ENCODE measurements at regions not wholly inside any gene's neighbourhood (a gene's known extent, or its start where the extent isn't known, plus 50 kb on each side); places are given as distances from the start of the nearest gene placed in this dataset.
"Not testable (repeated sequence)": the region's sequence is repeated elsewhere in the genome, so short reads cannot be mapped to it uniquely, and the experiment has no call there.

- DNase-seq, result no peak
Measured at GRCh38 chr1:115531631-115532264, 110.0 kb upstream of the VANGL1 start.

DNA sequence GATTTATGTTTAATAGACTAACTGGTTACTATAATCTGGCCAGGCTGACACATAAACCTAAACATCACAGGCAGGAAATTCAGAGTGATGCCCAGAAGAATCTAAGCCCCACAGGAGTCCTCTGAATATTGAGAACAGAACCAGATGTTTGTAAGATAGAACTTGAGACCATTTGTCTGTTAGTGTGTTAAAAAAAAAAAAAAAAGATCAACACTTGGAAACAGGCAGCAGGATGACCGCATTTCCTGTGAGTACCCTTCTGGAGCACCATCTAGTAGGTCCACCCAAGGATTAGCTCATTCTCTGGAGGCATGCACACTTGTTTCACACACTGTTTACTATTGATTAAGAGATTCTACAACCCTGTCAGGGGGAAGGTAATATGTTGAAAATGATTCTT lies 111.4 kb upstream of the VANGL1 start:
- DNase-seq, result no peak

GRCh38 chr1:115529216-115529897 lies 112.4 kb upstream of the VANGL1 start:
- no peak for DNase-seq

DNA sequence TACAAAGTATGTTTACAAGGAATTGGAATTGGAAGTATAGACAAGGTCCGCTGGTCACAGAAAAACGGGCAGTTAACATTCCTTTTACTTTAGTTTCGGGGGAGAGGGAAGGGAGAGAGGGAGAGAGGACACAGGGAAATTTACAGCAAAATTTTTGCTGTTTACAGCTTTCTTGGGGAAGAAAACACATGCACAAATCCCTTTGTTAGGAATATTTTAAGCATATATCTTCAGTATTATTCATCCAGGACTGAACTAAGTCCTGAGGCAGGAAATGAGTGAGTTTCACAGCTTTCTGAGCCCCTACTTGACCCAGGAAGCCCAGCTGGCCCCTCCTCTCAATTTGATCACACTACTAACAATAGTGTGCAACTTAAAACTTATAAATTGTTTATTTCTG lies 113.4 kb upstream of the VANGL1 start:
- DNase-seq, result not testable (repeated sequence)

GRCh38 chr1:115527746-115528145 lies 114.0 kb upstream of the VANGL1 start:
- DNase-seq, result no peak

DNA sequence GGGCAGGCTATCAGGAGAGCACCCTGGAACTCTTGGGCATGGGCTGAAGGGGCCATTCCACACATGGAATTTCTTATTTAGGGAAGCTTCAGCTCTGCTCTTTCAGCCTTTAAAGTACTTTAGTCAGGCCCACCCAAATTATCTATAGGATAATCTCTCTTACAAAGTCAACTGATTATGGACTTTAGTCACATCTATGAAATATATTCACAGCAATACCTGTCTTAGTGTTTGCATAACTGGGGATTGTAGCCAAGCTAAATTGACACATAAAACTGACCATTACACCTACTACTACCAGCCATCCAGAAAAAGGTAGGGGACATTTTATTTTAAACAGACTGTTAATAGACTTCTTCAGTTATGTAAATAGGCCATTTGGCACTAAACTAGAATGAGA lies 114.9 kb upstream of the VANGL1 start:
- DNase-seq, result no peak

GRCh38 chr1:115524236-115524635 lies 117.5 kb upstream of the VANGL1 start:
- no peak for DNase-seq

- DNase-seq, result no peak
Measured at GRCh38 chr1:115522386-115522785, 119.4 kb upstream of the VANGL1 start.

DNA sequence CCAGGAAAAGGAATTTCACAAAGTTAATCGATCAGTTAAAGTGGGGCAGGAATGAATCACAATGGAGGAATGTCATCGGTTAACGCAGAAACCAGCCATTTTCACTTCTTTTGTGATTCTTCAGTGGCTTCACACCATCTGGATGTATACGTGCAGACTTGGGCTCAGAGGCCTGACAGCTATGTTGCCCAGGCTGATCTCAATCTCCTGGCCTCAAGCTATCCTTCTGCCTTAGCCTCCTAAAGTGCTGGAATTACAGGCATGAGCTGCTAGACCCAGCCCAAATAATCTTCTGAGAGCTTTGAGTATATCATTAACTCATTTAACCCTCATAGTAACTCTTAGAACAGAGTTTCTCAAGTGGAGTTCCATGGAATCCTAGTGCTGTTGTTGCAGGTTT lies 126.5 kb upstream of the VANGL1 start:
- no peak for DNase-seq

GRCh38 chr1:115510226-115510625 lies 131.5 kb upstream of the VANGL1 start:
- not testable (repeated sequence) for DNase-seq

- DNase-seq, result no peak
Measured at GRCh38 chr1:115507901-115508300, 133.9 kb upstream of the VANGL1 start.

GRCh38 chr1:115506924-115507589 lies 134.7 kb upstream of the VANGL1 start:
- DNase-seq, result peak; percentile 36

DNA sequence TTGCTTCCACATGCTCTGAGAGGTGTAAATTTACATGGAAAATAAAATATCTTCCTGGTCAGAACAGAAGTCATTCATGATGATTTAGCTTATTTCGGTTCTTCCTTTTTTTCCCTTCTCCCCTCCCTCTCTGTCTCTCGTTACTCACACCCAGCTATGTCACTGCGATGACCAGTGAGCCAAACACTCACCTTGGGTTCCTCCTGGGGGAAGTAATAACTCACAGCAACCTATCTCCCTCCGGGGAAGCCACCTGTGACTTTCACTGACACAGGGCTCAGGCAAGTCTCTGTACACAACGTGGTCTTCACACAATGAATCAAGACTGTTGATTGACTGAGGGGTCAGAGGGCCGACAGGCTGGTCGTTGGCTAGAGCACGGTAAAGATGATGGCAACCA lies 135.3 kb upstream of the VANGL1 start:
- no peak for DNase-seq

GRCh38 chr1:115505148-115505571 lies 136.6 kb upstream of the VANGL1 start:
- no peak for DNase-seq

DNA sequence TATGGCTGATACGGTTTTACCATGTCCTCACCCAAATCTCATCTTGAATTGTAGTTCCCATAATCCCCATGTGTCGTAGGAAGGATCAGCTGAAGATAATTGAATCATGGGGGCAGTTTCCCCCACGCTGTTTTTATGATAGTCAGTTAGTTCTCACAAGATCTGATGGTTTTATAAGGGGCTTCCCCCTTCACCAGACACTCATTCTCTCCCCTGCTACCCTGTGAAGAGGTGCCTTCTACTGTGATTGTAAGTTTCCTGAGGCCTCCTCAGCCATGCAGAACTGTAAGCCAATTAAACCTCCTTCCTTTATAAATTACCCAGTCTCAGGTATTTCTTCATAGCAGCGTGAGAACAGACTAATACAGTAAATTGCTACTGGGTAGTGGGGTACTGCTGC lies 139.6 kb upstream of the VANGL1 start:
- DNase-seq, result not testable (repeated sequence)

- peak; percentile 90 for DNase-seq
Measured at GRCh38 chr1:115501476-115501875, 140.3 kb upstream of the VANGL1 start.

DNA sequence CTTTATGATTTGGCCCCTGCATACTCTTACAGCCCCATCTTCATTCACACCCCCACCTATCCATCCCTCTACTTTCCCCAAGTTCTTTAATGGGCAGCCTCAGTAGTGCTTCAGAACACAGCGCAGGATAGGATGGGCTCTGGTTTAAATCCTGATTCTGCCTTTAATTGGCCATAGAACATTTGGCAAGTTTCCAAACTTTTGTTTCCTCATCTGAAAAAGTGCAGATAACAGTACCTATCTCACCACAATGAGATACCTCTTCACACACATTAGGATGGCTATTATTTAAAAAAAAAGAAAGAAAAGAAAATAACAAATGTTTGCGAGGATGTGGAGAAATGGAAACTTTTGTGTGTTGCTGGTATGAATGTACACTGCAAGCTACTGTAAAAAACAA lies 142.5 kb upstream of the VANGL1 start:
- no peak for DNase-seq

- no peak for DNase-seq
Measured at GRCh38 chr1:115496904-115497527, 144.8 kb upstream of the VANGL1 start.

- no peak for DNase-seq
Measured at GRCh38 chr1:115495625-115496024, 146.1 kb upstream of the VANGL1 start.

DNA sequence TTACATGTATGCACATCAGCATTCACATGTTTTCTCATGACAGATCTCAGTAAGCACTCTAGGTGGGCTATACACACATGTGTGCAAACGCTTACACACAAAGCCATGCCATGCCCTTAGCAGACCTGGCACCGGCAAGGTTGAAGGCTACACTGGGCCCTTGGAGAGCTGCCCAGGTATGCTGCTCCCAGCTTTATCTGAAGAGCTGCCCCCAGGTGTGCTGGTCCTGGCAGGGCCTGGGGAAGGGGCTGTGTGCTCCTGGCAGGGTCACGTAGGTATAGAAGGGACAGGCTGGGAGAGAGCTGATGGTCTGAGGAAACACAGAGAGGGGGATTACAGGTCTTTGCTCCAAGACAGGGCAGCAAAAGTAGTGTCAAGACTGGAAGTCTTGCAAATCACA lies 146.7 kb upstream of the VANGL1 start:
- no peak for DNase-seq

- no peak for DNase-seq
Measured at GRCh38 chr1:115493834-115494233, 147.9 kb upstream of the VANGL1 start.

DNA sequence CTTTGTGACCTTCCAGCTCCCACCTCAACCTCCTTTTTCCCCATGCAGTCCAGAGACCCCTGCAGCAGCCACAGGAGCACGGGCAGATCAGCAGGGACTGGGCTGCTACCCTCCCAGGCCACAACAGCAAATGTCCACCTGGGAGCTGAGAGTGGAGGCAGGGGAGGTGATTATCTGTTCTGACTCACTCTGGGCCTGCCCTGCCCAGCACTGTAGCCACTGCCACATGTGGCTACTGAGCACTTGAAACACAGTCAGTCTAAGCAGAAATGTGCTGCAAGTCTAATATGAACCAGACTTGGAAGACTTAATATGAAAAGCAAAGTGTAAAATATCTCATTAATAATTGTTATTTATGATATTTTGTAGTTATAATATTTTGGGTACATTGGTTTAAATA lies 148.9 kb upstream of the VANGL1 start:
- no peak for DNase-seq

- DNase-seq, result no peak
Measured at GRCh38 chr1:115492019-115492595, 149.7 kb upstream of the VANGL1 start.
